ENCODE measurements at regions not wholly inside any gene's neighbourhood (a gene's known extent, or its start where the extent isn't known, plus 50 kb on each side); places are given as distances from the start of the nearest gene placed in this dataset.
"Not testable (repeated sequence)": the region's sequence is repeated elsewhere in the genome, so short reads cannot be mapped to it uniquely, and the experiment has no call there.

- DNase-seq (ENCODE audit: low read depth) = no peak
Observed at GRCh38 chr7:53596230-53596629, 560.8 kb downstream of the POM121L12 start.

GRCh38 chr7:53600296-53600695 lies 564.9 kb downstream of the POM121L12 start:
- no peak for DNase-seq (ENCODE audit: low read depth)

DNA sequence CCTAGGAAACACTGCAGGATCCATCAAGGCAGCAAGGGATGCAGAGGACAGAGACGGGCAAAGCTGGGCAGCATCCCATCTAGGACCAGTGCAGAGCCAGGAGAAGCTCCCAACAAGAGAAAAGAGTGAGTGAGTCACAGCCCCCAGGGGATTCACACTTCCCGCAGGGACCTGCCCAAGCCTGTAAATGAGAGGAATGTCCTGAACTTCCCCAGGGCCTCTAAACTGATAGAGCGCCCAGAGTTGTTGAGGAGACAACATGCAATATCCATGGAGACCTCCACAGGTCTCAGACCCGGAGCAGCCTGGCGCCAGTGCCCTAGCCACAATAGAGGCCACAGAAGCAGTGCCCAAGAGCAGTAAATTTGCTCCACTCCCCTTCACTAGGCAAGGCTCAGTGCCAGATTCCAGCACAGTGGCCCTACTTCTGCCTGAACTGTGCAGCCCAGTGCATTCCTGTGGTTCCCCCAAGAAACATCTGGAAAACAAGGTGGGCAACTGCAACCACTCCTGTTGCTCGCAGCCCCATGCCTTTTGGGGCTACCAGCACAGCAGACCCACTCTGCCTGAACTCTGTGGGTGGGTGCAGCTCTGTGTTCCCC lies 567.5 kb downstream of the POM121L12 start:
- no peak for DNase-seq (ENCODE audit: low read depth)

DNA sequence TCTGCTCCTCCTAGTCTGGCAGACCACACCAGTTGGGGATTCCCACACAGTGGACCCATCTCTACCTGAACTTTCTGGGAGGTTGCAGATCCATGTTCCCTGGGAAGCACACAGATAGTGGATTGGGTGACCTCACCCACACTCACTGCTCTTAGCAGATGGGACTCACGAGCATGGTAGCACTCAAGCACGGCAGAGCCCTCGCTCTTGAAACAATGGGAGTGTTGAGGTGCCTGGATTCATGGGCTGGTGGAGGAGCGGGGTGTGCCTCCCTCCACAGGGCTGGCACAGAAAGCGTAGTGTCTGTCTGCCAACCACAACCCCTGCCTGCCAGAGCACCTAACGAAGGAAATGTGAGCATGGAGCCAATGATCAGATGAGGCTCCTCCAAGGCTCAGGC lies 568.0 kb downstream of the POM121L12 start:
- DNase-seq (ENCODE audit: low read depth) = no peak

DNA sequence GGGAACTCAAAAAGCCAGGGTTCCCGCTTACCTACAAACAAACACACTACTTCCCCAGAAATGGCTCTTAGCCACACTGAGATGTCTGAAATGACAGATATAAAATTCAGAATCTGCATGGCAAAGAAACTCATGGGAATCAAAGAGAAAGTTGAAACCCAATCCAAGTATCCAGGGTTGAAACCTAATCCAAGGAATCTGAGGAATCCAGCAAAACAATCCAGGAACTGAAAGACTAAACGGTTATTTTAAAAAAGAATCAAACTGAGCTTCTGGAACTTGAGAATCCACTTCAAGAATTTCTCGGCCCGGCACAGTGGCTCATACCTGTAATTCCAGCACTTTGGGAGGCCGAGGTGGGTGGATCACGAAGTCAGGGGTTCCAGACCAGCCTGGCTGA lies 568.8 kb downstream of the POM121L12 start:
- DNase-seq (ENCODE audit: low read depth) = no peak

- no peak for DNase-seq (ENCODE audit: low read depth)
Observed at GRCh38 chr7:53607961-53608360, 572.5 kb downstream of the POM121L12 start.

GRCh38 chr7:53609185-53609584 lies 573.8 kb downstream of the POM121L12 start:
- DNase-seq (ENCODE audit: low read depth) = no peak

DNA sequence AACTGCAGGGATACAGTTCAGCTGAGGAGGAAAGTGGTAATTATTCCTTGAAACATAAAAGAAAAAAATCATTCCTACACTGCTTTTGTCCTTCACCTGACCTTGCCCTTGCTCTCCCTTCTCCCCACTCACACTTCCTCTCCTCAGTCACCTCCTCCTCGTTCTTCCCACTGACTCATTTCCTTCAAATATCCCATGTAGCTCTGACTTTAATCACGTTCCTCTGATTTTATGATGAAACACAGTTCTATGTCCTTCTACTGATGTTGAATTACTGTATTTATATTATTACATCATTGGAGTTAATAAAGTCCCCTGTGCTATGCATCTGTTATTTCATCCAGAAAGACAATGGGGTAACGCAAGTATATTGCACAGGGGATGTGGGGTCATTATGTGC lies 575.6 kb downstream of the POM121L12 start:
- no peak for DNase-seq (ENCODE audit: low read depth)

DNA sequence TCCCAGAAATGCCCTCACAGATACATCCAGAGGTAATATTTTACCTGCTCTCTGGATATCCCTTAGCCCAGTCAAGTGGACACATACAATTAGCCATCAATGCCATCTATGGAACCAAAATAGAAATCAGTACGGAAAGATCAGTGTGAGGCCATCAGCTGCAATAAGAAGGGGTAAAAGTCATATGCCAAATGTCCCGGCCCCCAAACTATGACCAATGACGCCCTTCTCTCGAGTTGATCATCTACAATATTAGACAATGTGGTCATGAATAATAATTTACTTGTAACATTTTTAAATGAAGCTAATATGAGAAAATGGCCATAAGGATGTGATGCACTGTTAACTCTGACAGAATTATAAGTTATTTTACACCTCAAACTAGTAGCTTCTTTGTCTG lies 588.9 kb downstream of the POM121L12 start:
- no peak for DNase-seq (ENCODE audit: low read depth)

- DNase-seq (ENCODE audit: low read depth) = no peak
Observed at GRCh38 chr7:53628775-53629174, 593.3 kb downstream of the POM121L12 start.

GRCh38 chr7:53635251-53635650 lies 599.8 kb downstream of the POM121L12 start:
- not testable (repeated sequence) for DNase-seq (ENCODE audit: low read depth)

GRCh38 chr7:53638517-53638916 lies 603.1 kb downstream of the POM121L12 start:
- DNase-seq (ENCODE audit: low read depth) = no peak

DNA sequence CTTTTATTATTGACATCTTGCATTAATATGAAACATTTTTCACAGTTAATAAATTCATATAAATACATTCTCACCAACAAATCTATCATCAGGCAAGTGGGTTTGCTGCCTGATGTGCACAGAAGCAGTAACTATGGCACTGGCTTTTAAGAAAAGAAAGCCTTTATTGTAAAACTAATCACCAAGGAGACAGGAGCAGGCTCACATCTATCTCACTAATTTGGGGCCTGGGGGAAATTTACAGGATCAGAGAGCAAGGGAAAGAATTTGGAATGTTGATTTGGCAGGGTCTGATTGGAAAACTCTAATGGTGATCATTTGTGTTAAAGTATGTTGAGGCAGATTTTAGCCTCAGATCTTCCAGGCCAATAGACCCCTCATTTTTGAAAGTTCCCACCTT lies 605.7 kb downstream of the POM121L12 start:
- DNase-seq (ENCODE audit: low read depth) = no peak

DNA sequence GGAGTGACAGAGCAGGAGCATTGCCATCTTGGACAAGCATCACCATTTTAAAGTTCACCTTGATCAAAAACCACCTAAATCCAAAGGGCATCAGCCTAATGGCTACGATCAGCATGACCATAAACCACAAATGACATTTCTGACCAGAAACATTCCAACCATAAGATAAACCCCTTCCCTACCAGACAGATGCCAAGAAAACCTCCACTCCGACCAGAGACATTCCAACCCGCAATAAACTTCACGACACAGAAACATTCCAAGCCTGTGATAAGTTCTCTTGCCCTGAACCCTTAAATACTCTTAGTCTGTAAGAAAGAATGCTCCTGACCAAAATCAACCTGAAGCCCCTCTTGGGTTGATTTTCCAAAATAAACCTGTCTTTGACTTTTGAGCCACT lies 606.9 kb downstream of the POM121L12 start:
- no peak for DNase-seq (ENCODE audit: low read depth)

GRCh38 chr7:53642866-53643265 lies 607.4 kb downstream of the POM121L12 start:
- no peak for DNase-seq (ENCODE audit: low read depth)

DNA sequence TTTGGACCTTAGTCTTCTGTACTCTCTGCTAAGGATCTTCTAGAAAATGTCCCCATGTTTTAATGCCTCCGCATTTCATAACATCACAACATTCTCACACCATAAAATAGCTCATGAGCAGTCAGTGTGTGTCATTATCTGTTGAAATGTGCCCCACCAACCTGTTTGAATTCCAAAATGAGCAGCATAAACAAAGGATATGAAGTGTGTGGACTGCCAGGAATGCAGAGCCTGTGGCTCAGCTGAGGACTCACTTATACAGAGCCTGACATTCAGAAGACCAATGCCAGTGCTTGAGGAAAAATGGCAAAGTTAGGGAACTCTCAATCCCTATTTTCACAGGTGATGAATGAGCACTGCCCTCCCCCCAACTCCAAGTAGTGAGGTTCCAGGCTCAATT lies 621.4 kb downstream of the POM121L12 start:
- no peak for DNase-seq (ENCODE audit: low read depth)

- no peak for DNase-seq (ENCODE audit: low read depth)
Observed at GRCh38 chr7:53657586-53657985, 622.2 kb downstream of the POM121L12 start.

- no peak for DNase-seq (ENCODE audit: low read depth)
Observed at GRCh38 chr7:53658951-53659350, 623.5 kb downstream of the POM121L12 start.

GRCh38 chr7:53661645-53662217 lies 626.3 kb downstream of the POM121L12 start:
- DNase-seq (ENCODE audit: low read depth) = no peak

- no peak for DNase-seq (ENCODE audit: low read depth)
Observed at GRCh38 chr7:53672681-53673080, 637.2 kb downstream of the POM121L12 start.

DNA sequence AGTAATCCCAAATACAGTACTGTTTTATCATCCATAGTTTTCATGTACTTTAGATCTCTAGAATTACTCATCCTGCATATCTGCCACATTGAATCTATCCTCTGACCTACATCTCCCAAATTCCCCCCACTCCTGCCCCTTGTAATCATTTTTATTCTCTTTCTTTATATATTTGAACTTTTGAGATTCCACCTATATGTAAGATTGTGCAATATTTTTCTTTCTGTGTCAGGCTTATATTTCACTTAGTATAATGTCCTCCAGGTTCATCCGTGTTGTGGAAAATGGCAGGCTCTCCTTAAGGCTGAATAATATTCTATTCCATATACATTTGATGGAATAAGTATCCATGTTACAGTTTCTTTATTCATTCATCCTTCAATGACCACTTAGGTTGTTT lies 640.4 kb downstream of the POM121L12 start:
- no peak for DNase-seq (ENCODE audit: low read depth)

GRCh38 chr7:53684693-53685092 lies 649.3 kb downstream of the POM121L12 start:
- DNase-seq (ENCODE audit: low read depth) = no peak

- no peak for DNase-seq (ENCODE audit: low read depth)
Observed at GRCh38 chr7:53690411-53690810, 655.0 kb downstream of the POM121L12 start.

- DNase-seq (ENCODE audit: low read depth) = no peak
Observed at GRCh38 chr7:53697913-53698312, 662.5 kb downstream of the POM121L12 start.
